BJ (cell line): ENCODE measurements at regions not wholly inside any gene's neighbourhood (a gene's known extent, or its start where the extent isn't known, plus 50 kb on each side); places are given as distances from the start of the nearest gene placed in this dataset.

Experiments used
- CTCF ChIA-PET: fragments of 350-600 bp; formaldehyde crosslinking; extraction: SDS; loops from one replicate; lab custom pipeline; 2021; ENCODE audit warnings: antibody characterized with exemption, inconsistent platforms; lab: Yijun Ruan, JAX
- POLR2A ChIA-PET: fragments of 300-600 bp; sonication (Branson Sonifier 250); formaldehyde crosslinking; extraction: SDS; loops from one replicate; lab custom pipeline; 2021; ENCODE audit warnings: antibody characterized with exemption; lab: Charles Lee
- DNase-seq: peaks from one replicate; pipeline ENCODE4 v3.0.0-alpha.2; 2011; ENCODE audit warnings: low read depth
- H3K27me3 ChIP-seq: 2 replicates; pipeline ENCODE4 v1.6.0; 2011; ENCODE audit warnings: low read length; ENCODE audit not compliant: control insufficient read depth, insufficient read depth
- H3K36me3 ChIP-seq: 2 replicates; pipeline ENCODE4 v1.5.1; 2011; ENCODE audit warnings: low read length; ENCODE audit not compliant: control insufficient read depth, insufficient read depth
- H3K4me3 ChIP-seq: 2 replicates; pipeline ENCODE4 v1.5.1; 2011; ENCODE audit warnings: low read depth, mild to moderate bottlenecking, control low read depth, low read length
- TF ChIP-seq, protein P1 (sequence below): IDR thresholded peaks from 2 replicates; pipeline ENCODE4 v1.5.1; 2011; ENCODE audit warnings: low read depth, mild to moderate bottlenecking, control low read depth, inconsistent platforms, low read length, moderate library complexity; ENCODE audit not compliant: insufficient read depth

DNA sequence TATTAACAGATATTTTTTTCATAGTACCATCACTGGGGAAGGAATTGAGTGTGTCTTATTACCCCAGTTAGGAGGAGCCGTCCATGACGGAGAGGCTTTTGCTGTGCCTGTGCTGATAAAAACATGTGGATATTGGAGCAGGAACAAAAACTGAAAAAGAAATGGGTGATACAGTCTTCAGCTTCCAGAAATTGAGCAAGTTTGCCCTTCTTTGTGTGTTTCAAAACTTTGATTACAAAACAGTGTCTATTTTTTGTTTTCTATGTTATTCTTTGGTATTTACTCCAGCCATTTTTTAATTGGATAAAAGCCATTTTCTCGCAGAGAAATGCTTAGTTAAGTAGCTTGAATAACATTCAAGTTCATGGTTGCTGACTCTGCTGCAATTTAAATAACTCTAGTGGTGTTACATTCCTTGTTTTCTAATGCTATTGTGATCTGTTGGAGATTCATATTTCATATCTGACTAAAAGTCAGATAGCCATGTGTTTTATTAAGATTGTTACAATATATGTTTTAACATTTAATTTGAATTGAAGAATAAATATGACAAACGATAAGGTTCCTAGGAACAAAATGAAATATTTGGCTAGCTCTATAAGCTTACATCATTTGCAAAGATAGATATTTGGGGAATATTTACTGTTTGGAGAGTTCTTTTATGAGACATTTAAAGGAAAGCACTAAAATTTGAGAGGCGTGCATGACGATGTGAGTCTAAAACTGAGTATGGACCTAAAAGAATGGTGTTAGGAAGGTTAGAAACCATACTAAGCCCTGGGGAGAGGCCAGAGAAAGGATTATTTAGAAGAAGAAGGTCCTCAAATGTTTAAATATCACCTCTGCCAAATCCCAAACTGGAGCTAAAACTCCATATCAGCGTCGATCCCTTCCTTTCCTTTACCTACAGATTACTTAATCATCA, 747.3 kb upstream of the CELF2 start:
- Histone ChIP-seq H3K4me3 (no peak overlapping the region), H3K36me3 (no peaks in the 10 kb centered on the region), H3K27me3 (no peaks in the 10 kb centered on the region)
- ChIA-PET CTCF (no interaction called here), POLR2A (no interaction called here)
- DNase-seq, result no peak
- TF ChIP-seq, protein P1, sequence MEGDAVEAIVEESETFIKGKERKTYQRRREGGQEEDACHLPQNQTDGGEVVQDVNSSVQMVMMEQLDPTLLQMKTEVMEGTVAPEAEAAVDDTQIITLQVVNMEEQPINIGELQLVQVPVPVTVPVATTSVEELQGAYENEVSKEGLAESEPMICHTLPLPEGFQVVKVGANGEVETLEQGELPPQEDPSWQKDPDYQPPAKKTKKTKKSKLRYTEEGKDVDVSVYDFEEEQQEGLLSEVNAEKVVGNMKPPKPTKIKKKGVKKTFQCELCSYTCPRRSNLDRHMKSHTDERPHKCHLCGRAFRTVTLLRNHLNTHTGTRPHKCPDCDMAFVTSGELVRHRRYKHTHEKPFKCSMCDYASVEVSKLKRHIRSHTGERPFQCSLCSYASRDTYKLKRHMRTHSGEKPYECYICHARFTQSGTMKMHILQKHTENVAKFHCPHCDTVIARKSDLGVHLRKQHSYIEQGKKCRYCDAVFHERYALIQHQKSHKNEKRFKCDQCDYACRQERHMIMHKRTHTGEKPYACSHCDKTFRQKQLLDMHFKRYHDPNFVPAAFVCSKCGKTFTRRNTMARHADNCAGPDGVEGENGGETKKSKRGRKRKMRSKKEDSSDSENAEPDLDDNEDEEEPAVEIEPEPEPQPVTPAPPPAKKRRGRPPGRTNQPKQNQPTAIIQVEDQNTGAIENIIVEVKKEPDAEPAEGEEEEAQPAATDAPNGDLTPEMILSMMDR, result no peak

DNA sequence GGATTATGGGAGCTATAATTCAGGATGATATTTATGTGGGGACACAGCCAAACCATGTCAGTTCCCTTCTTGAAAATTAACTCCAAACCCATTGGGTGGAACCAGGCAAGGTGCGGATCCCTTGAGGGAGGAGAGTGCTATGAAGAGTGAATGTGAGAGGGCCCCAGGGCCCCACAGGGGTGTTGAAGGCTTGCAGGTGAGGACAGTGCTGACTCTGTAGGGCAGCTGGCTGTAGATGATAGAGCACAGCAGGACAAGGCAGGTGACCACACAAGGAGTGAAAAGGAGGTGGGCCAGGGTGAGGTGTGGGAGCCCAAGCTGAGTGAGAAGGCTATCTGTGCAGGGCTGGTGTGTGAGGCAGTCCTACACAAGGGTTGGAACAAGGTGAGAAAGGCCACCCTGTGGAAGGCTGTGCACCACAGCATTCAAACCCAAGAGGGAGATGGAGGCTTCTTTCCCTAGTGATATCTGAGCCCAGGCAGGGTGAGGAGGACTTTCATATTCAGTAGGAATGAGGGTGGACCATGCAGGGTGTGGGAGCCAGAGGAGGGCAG, 746.0 kb upstream of the CELF2 start:
- POLR2A ChIA-PET, result no interaction called here
- DNase-seq, result no peak
- TF ChIP-seq, protein P1, result no peak
- Histone ChIP-seq H3K27me3 (no peaks in the 10 kb centered on the region), H3K36me3 (no peaks in the 10 kb centered on the region), H3K4me3 (no peak overlapping the region)
- CTCF ChIA-PET, result interaction anchor here (0.6 kb wide), 1 partner anchor 679 kb away, joined by 3 read pairs; no protein-coding TSS in a partner anchor

DNA sequence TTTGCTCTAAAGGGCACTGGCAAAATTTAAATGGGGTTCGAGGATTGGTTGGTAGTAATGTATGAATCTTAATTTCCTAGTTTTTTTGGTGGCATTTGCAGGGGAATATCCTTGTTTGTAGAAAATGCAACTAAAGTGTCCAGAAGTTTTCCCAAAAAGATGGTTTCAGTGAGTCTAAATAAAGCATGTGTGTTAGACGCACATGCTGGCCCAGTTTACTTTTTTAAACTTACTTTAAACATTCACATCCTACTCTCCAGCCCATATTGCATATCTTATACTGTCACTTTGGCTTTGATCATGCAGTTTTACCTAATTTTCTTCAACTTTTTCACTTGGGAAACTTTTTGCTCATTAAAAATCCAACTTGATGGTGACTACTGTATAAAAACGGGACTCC, 744.0 kb upstream of the CELF2 start:
- Histone ChIP-seq H3K36me3 (no peaks in the 10 kb centered on the region), H3K27me3 (no peaks in the 10 kb centered on the region), H3K4me3 (no peak overlapping the region)
- ChIA-PET POLR2A (no interaction called here), CTCF (no interaction called here)
- DNase-seq, result no peak
- TF ChIP-seq, protein P1, result no peak

DNA sequence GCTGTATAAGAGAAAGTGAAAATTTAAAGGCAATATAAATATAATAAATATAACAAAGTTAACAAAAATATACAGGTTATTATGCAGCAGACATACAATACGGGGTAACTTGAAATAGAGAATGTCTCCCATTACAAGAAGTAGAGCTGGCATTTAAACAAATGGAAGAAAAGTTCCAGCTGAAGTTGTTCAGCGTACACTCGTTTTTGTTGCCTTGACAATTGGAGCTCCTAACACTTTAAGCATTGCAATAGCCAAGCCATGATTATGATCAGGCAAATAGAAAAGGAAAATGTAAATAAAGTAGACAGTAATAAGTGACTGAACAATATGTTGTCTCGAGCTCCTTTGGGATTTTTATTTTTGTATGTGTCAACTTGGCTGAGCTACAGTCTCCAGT, 737.8 kb upstream of the CELF2 start:
- ChIA-PET POLR2A (no interaction called here), CTCF (interaction anchor here (0.5 kb wide), 1 partner anchor 687 kb away, joined by 3 read pairs; no protein-coding TSS in a partner anchor)
- TF ChIP-seq, protein P1, result no peak
- Histone ChIP-seq H3K4me3 (no peak overlapping the region), H3K36me3 (no peaks in the 10 kb centered on the region), H3K27me3 (no peaks in the 10 kb centered on the region)
- no peak for DNase-seq

DNA sequence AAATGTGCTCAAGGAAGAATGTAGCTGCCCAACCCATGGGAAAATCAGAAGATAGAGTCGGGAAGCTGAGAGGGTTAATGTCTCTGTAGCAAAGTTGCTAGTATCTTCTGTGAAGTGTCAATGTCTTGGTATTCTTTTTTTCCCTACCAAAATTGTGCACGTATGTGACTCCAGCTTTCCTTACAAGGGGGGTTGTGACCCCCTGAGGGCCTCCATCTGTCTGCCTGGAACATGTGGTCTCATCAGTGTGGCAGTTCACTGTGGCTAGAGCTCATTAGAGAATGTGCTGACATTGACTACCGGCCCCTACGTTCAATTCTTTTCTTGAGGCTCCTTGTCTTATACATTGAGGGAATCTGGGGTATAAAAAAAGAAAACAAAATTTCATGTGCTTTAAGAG, 725.2 kb upstream of the CELF2 start:
- Histone ChIP-seq H3K27me3 (no peaks in the 10 kb centered on the region), H3K36me3 (no peaks in the 10 kb centered on the region), H3K4me3 (no peak overlapping the region)
- DNase-seq, result no peak
- ChIA-PET CTCF (no interaction called here), POLR2A (no interaction called here)
- TF ChIP-seq, protein P1, result no peak
